ENCODE measurements at regions not wholly inside any gene's neighbourhood (a gene's known extent, or its start where the extent isn't known, plus 50 kb on each side); places are given as distances from the start of the nearest gene placed in this dataset.
"Not testable (repeated sequence)": the region's sequence is repeated elsewhere in the genome, so short reads cannot be mapped to it uniquely, and the experiment has no call there.

DNA sequence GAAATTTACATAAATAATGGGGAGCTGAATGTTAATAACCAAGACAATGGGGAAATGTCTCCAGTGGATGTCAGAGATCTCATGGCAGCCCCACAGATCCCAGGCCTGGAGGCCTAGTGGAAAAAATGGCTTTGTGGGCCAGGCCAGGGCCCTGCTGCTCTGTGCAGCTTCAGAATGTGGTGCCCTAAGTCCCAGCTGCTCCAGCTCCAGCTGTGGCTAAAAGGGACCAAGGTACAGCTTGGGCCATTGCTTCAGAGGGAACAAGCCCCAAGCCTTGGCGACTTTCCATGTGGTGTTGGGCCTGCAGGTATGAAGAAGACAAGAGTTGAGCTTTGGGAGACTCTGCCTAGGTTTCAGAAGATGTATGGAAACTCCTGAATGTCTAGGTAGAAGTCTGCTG, 658.2 kb downstream of the NUP35 start:
- H4K20me1 ChIP-seq (replicated peaks; ENCODE audit: control insufficient read depth, extremely low read depth, insufficient read depth, low read length): no peaks in the 10 kb centered on the region
- no TSS peak for BruUV-seq (replicated peaks)
- ChIA-PET POLR2A (no interaction called here), CTCF (no interaction called here)
- no peak overlapping the region for H3K4me3 ChIP-seq (replicated peaks in 1 of 3; ENCODE audit: insufficient read depth in 1 of 3, low read depth in 1 of 3, low read length in 3 of 3)
- no peak overlapping the region for H3K4me2 ChIP-seq (ENCODE audit: insufficient read depth, low read length)
- dilution Hi-C loops (cut with MboI; ENCODE audit: extremely low pct_ligation_motif_present, low sequenced_read_pairs): no loop called here
- H3K9me1 ChIP-seq (replicated peaks; ENCODE audit: control insufficient read depth, extremely low read depth, insufficient read depth, low read length): no peaks in the 10 kb centered on the region
- no peaks in the 10 kb centered on the region for H3K4me1 ChIP-seq (ENCODE audit: control insufficient read depth, extremely low read depth, insufficient read depth, low read length)
- DNase-seq (ENCODE audit: low read depth, low spot score): no peak
- H3K9ac ChIP-seq (replicated peaks; ENCODE audit: extremely low read depth, insufficient read depth, low read length): no peak overlapping the region
- no peak overlapping the region for H2AFZ ChIP-seq (ENCODE audit: low read depth, low read length)
- H3K9me3 ChIP-seq (replicated peaks; ENCODE audit: control insufficient read depth, insufficient read depth, low read length): no peaks in the 10 kb centered on the region
- FAIRE-seq: no peak
- H3K36me3 ChIP-seq (ENCODE audit: control insufficient read depth in 2 of 2, extremely low read depth in 1 of 2, insufficient read depth in 2 of 2, low read length in 2 of 2): no peaks in the 10 kb centered on the region
- H3K27ac ChIP-seq (ENCODE audit: insufficient read depth, low read depth, low read length): no peak overlapping the region
- TF ChIP-seq GATA2 (IDR thresholded peaks at IDR 0.05; ENCODE audit: insufficient read depth, insufficient read length, low read depth, low read length) (no peak), JUN (IDR thresholded peaks at IDR 0.05; ENCODE audit: borderline replicate concordance, insufficient read depth, insufficient read length, low read depth) (no peak), POLR2A (IDR thresholded peaks at IDR 0.05; ENCODE audit: low read depth, low read length) (no peak), EZH2 (IDR thresholded peaks at IDR 0.05; ENCODE audit: borderline replicate concordance, low read depth, low read length, severe bottlenecking) (no peak), FOS (IDR thresholded peaks at IDR 0.05; ENCODE audit: borderline replicate concordance, insufficient read depth, low read length) (no peak)
- TF ChIP-seq, protein P1, sequence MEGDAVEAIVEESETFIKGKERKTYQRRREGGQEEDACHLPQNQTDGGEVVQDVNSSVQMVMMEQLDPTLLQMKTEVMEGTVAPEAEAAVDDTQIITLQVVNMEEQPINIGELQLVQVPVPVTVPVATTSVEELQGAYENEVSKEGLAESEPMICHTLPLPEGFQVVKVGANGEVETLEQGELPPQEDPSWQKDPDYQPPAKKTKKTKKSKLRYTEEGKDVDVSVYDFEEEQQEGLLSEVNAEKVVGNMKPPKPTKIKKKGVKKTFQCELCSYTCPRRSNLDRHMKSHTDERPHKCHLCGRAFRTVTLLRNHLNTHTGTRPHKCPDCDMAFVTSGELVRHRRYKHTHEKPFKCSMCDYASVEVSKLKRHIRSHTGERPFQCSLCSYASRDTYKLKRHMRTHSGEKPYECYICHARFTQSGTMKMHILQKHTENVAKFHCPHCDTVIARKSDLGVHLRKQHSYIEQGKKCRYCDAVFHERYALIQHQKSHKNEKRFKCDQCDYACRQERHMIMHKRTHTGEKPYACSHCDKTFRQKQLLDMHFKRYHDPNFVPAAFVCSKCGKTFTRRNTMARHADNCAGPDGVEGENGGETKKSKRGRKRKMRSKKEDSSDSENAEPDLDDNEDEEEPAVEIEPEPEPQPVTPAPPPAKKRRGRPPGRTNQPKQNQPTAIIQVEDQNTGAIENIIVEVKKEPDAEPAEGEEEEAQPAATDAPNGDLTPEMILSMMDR (IDR thresholded peaks at IDR 0.05; ENCODE audit: extremely low read depth in 1 of 2, insufficient read depth in 1 of 2, low read depth in 1 of 2, low read length in 2 of 2): no peak
- intact Hi-C loops (cut with micrococcal nuclease): no loop called here
- H3K27me3 ChIP-seq (ENCODE audit: control insufficient read depth in 2 of 2, insufficient read depth in 2 of 2, low read length in 2 of 2): no peaks in the 10 kb centered on the region
- no peaks in the 10 kb centered on the region for H3K79me2 ChIP-seq (ENCODE audit: control insufficient read depth, insufficient read depth, low read length)

DNA sequence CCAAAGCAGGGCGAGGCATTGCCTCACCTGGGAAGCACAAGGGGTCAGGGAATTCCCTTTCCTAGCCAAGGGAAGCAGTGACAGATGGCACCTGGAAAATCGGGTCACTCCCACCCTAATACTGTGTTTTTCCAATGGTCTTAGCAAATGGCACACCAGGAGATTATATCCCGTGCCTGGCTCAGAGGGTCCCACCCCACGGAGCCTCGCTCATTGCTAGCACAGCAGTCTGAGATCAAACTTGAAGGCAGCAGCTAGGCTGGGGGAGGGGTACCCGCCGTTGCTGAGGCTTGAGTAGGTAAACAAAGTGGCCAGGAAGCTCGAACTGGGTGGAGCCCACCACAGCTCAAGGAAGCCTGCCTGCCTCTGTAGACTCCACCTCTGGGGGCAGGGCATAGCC, 664.6 kb downstream of the NUP35 start:
- H3K9me1 ChIP-seq (replicated peaks; ENCODE audit: control insufficient read depth, extremely low read depth, insufficient read depth, low read length); H3K79me2 ChIP-seq (ENCODE audit: control insufficient read depth, insufficient read depth, low read length); DNase-seq (ENCODE audit: low read depth, low spot score); H3K9me3 ChIP-seq (replicated peaks; ENCODE audit: control insufficient read depth, insufficient read depth, low read length); dilution Hi-C loops (cut with MboI; ENCODE audit: extremely low pct_ligation_motif_present, low sequenced_read_pairs); intact Hi-C loops (cut with micrococcal nuclease); H3K9ac ChIP-seq (replicated peaks; ENCODE audit: extremely low read depth, insufficient read depth, low read length); H3K27ac ChIP-seq (ENCODE audit: insufficient read depth, low read depth, low read length); H3K4me2 ChIP-seq (ENCODE audit: insufficient read depth, low read length); POLR2A ChIA-PET; H2AFZ ChIP-seq (ENCODE audit: low read depth, low read length); H3K27me3 ChIP-seq (ENCODE audit: control insufficient read depth in 2 of 2, insufficient read depth in 2 of 2, low read length in 2 of 2); H4K20me1 ChIP-seq (replicated peaks; ENCODE audit: control insufficient read depth, extremely low read depth, insufficient read depth, low read length); H3K36me3 ChIP-seq (ENCODE audit: control insufficient read depth in 2 of 2, extremely low read depth in 1 of 2, insufficient read depth in 2 of 2, low read length in 2 of 2); CTCF ChIA-PET; FAIRE-seq; BruUV-seq (replicated peaks); H3K4me3 ChIP-seq (replicated peaks in 1 of 3; ENCODE audit: insufficient read depth in 1 of 3, low read depth in 1 of 3, low read length in 3 of 3); H3K4me1 ChIP-seq (ENCODE audit: control insufficient read depth, extremely low read depth, insufficient read depth, low read length): not testable (repeated sequence)

DNA sequence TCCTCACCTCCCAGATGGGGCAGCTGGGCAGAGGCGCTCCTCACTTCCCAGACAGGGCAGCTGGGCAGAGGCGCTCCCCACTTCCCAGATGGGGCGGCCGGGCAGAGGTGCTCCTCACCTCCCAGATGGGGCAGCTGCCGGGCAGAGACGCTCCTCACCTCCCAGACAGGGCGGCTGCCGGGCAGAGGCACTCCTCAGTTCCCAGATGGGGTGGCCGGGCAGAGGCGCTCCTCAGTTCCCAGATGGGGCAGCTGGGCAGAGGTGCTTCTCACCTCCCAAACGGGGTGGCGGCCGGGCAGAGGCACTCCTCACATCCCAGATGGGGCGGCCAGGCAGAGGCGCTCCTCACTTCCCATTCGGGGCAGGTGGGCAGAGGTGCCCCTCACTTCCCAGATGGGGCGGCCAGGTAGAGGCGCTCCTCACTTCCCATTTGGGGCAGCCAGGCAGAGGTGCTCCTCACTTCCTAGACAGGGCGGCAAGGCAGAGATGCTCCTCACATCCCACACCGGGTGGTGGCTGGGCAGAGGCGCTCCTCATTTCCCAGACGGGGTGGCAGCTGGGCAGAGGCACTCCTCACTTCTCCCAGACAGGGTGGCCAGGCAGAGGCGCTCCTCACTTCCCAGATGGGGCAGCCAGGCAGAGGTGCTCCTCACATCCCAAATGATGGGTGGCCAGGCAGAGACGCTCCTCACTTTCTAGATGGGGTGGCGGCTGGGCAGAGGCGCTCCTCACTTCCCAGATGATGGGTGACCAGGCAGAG, 668.1 kb downstream of the NUP35 start:
- H3K9ac ChIP-seq (replicated peaks; ENCODE audit: extremely low read depth, insufficient read depth, low read length); H2AFZ ChIP-seq (ENCODE audit: low read depth, low read length); CTCF ChIA-PET; BruUV-seq (replicated peaks); POLR2A ChIA-PET; FAIRE-seq; H3K27me3 ChIP-seq (ENCODE audit: control insufficient read depth in 2 of 2, insufficient read depth in 2 of 2, low read length in 2 of 2); H3K79me2 ChIP-seq (ENCODE audit: control insufficient read depth, insufficient read depth, low read length); DNase-seq (ENCODE audit: low read depth, low spot score); H3K36me3 ChIP-seq (ENCODE audit: control insufficient read depth in 2 of 2, extremely low read depth in 1 of 2, insufficient read depth in 2 of 2, low read length in 2 of 2); H4K20me1 ChIP-seq (replicated peaks; ENCODE audit: control insufficient read depth, extremely low read depth, insufficient read depth, low read length); H3K4me2 ChIP-seq (ENCODE audit: insufficient read depth, low read length); dilution Hi-C loops (cut with MboI; ENCODE audit: extremely low pct_ligation_motif_present, low sequenced_read_pairs); H3K9me1 ChIP-seq (replicated peaks; ENCODE audit: control insufficient read depth, extremely low read depth, insufficient read depth, low read length); H3K9me3 ChIP-seq (replicated peaks; ENCODE audit: control insufficient read depth, insufficient read depth, low read length); intact Hi-C loops (cut with micrococcal nuclease); H3K4me3 ChIP-seq (replicated peaks in 1 of 3; ENCODE audit: insufficient read depth in 1 of 3, low read depth in 1 of 3, low read length in 3 of 3); H3K4me1 ChIP-seq (ENCODE audit: control insufficient read depth, extremely low read depth, insufficient read depth, low read length); H3K27ac ChIP-seq (ENCODE audit: insufficient read depth, low read depth, low read length): not testable (repeated sequence)

Measured in endothelial cell of umbilical vein (primary cell).